NCI-H1417 (cell line): ENCODE measurements at regions not wholly inside any gene's neighbourhood (a gene's known extent, or its start where the extent isn't known, plus 50 kb on each side); places are given as distances from the start of the nearest gene placed in this dataset.
"Not testable (repeated sequence)": the region's sequence is repeated elsewhere in the genome, so short reads cannot be mapped to it uniquely, and the experiment has no call there.

ENCODE experiments used
- DNase-seq, 3 experiments: peaks; one replicate each; lab custom pipeline; 2025; lab: John Stamatoyannopoulos, UW

- no peak for DNase-seq
These were observed 412.7 kb upstream of the ZNF717 start for GRCh38 chr3:76198086-76198485.

GRCh38 chr3:76199382-76199781, 414.0 kb upstream of the ZNF717 start:
- no peak for DNase-seq

GRCh38 chr3:76203578-76203977, 418.2 kb upstream of the ZNF717 start:
- no peak for DNase-seq

GRCh38 chr3:76206346-76206745, 421.0 kb upstream of the ZNF717 start:
- no peak for DNase-seq

GRCh38 chr3:76212679-76213078, 427.3 kb upstream of the ZNF717 start:
- no peak for DNase-seq

GRCh38 chr3:76222201-76222600, 436.9 kb upstream of the ZNF717 start:
- DNase-seq = no peak

- no peak for DNase-seq
These were observed 445.9 kb upstream of the ZNF717 start for GRCh38 chr3:76231258-76231657.

- DNase-seq = no peak
These were observed 457.8 kb upstream of the ZNF717 start for GRCh38 chr3:76242886-76243753.

GRCh38 chr3:76245073-76245472, 459.7 kb upstream of the ZNF717 start:
- no peak for DNase-seq

- peak in 1 of 3 experiments; percentile 4 for DNase-seq
These were observed 460.3 kb upstream of the ZNF717 start for GRCh38 chr3:76245622-76246021.

- DNase-seq = no peak
These were observed 479.1 kb upstream of the ZNF717 start for GRCh38 chr3:76264496-76264895.

GRCh38 chr3:76264911-76265310, 479.6 kb upstream of the ZNF717 start:
- DNase-seq = no peak

GRCh38 chr3:76266511-76266910, 481.2 kb upstream of the ZNF717 start:
- no peak for DNase-seq

GRCh38 chr3:76267851-76268380, 482.6 kb upstream of the ZNF717 start:
- DNase-seq = no peak

GRCh38 chr3:76293856-76294255, 508.5 kb upstream of the ZNF717 start:
- DNase-seq = no peak

GRCh38 chr3:76300746-76301145, 515.4 kb upstream of the ZNF717 start:
- DNase-seq = peak in 1 of 3 experiments; percentile 14

GRCh38 chr3:76307556-76307955, 522.2 kb upstream of the ZNF717 start:
- no peak for DNase-seq

- DNase-seq = no peak
These were observed 523.2 kb upstream of the ZNF717 start for GRCh38 chr3:76308541-76308940.

- no peak for DNase-seq
These were observed 524.7 kb upstream of the ZNF717 start for GRCh38 chr3:76310089-76310488.

GRCh38 chr3:76310667-76311066, 525.3 kb upstream of the ZNF717 start:
- DNase-seq = no peak

GRCh38 chr3:76311941-76312340, 526.6 kb upstream of the ZNF717 start:
- DNase-seq = no peak

GRCh38 chr3:76315906-76316305, 530.6 kb upstream of the ZNF717 start:
- not testable (repeated sequence) for DNase-seq

- DNase-seq = no peak
These were observed 536.3 kb upstream of the ZNF717 start for GRCh38 chr3:76321614-76322013.

- no peak for DNase-seq
These were observed 538.8 kb upstream of the ZNF717 start for GRCh38 chr3:76324101-76324500.
